Neural progenitor cell (in vitro differentiated cells): ENCODE measurements at regions not wholly inside any gene's neighbourhood (a gene's known extent, or its start where the extent isn't known, plus 50 kb on each side); places are given as distances from the start of the nearest gene placed in this dataset.

Experiments
- EZH2 ChIP-seq: fragments of 200-600 bp; sonication (generic); IDR thresholded peaks from 2 replicates; pipeline ENCODE4 v1.6.1; 2017; ENCODE audit warnings: antibody characterized with exemption, mild to moderate bottlenecking, moderate library complexity
- TF ChIP-seq, protein P1 (sequence below): fragments of 200-600 bp; sonication (generic); IDR thresholded peaks from 2 replicates; pipeline ENCODE4 v1.5.1; 2017; ENCODE audit warnings: antibody characterized with exemption, mild to moderate bottlenecking

- TF ChIP-seq, protein P1, sequence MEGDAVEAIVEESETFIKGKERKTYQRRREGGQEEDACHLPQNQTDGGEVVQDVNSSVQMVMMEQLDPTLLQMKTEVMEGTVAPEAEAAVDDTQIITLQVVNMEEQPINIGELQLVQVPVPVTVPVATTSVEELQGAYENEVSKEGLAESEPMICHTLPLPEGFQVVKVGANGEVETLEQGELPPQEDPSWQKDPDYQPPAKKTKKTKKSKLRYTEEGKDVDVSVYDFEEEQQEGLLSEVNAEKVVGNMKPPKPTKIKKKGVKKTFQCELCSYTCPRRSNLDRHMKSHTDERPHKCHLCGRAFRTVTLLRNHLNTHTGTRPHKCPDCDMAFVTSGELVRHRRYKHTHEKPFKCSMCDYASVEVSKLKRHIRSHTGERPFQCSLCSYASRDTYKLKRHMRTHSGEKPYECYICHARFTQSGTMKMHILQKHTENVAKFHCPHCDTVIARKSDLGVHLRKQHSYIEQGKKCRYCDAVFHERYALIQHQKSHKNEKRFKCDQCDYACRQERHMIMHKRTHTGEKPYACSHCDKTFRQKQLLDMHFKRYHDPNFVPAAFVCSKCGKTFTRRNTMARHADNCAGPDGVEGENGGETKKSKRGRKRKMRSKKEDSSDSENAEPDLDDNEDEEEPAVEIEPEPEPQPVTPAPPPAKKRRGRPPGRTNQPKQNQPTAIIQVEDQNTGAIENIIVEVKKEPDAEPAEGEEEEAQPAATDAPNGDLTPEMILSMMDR, result peak; percentile 31
- no peak for TF ChIP-seq EZH2
These were observed 204.4 kb downstream of the MREG start for GRCh38 chr2:215808996-215809395.
